NCI-H1105 treated with DMSO at 0.1 percent for 48 hours (cell line): ENCODE measurements at regions not wholly inside any gene's neighbourhood (a gene's known extent, or its start where the extent isn't known, plus 50 kb on each side); places are given as distances from the start of the nearest gene placed in this dataset.

Source experiments
- DNase-seq: peaks from one replicate; lab custom pipeline; 2025; lab: John Stamatoyannopoulos, UW

- DNase-seq: no peak
Observed at GRCh38 chr14:53517270-53517960, 364.3 kb upstream of the DDHD1 start.

DNA sequence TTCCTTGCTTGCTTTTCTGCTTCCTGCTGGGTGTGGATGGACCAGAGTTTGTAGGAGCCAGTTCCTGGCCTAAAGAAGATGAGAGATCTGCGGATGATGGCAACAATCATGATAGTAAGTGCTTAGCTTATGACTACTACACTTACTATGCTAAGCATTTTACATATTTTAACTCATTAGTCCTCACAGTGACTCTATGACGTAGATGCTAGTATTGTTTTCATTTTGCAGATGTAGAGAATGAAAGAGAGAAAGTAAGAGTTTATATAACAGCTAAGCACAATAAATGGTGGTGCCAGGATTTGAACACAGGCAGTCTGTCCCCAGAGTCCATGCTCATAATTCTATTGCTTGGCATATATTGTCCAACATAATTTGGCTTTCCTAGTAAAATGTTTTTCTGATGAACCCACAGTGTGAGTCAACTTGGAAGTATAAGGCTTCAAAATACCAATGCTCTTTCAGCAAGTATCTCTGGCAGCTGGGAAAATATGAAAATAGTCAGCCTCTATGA, 363.2 kb upstream of the DDHD1 start:
- DNase-seq: no peak

- no peak for DNase-seq
Observed at GRCh38 chr14:53515276-53515675, 362.2 kb upstream of the DDHD1 start.

GRCh38 chr14:53514197-53514596, 361.1 kb upstream of the DDHD1 start:
- no peak for DNase-seq

- no peak for DNase-seq
Observed at GRCh38 chr14:53510281-53510912, 357.3 kb upstream of the DDHD1 start.

DNA sequence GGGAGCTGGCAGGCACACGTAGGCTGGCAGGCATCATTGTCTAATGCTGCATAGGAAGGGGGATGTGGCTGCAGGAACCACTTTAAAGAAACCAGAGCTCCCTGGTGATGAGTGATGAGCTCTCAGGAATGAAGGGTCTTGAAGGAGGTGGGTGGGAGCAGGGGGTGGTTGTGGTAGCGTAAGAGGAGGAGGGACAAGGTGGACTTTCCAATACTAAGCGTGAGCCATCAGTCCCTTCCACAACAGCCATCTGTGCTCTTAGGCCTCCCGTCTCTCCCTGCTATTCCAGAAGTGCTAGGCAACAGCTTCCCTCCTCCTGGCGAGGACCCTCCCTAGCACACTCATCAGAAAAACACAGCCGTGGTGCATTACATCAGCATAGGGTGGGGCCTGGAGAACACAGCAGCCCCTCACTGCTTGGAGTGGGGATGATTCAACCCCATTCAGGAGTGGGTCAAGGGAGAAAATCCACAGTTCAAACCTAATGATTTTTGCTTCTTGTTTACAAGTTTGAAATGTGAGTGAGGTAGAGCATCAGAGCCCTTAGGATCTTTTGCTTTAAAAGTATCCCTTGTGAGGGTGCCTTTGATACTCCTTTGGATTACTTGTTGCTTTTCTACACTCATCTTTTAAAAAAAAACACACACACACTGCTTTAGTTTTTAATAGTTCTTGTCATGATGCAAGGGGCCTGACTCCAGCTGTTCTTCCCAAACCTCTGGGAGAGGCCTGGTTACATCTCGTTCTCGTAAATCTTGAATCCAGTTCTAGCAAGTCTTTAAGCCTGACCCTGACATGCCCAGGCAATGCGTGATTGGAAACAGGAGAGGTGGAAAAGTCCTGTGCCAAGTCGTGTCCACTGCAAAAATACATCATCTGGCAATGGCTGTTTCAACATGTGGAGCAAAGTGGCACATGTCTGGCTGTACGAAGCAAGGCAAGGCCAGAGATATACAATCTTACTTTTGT, 356.4 kb upstream of the DDHD1 start:
- DNase-seq: no peak

DNA sequence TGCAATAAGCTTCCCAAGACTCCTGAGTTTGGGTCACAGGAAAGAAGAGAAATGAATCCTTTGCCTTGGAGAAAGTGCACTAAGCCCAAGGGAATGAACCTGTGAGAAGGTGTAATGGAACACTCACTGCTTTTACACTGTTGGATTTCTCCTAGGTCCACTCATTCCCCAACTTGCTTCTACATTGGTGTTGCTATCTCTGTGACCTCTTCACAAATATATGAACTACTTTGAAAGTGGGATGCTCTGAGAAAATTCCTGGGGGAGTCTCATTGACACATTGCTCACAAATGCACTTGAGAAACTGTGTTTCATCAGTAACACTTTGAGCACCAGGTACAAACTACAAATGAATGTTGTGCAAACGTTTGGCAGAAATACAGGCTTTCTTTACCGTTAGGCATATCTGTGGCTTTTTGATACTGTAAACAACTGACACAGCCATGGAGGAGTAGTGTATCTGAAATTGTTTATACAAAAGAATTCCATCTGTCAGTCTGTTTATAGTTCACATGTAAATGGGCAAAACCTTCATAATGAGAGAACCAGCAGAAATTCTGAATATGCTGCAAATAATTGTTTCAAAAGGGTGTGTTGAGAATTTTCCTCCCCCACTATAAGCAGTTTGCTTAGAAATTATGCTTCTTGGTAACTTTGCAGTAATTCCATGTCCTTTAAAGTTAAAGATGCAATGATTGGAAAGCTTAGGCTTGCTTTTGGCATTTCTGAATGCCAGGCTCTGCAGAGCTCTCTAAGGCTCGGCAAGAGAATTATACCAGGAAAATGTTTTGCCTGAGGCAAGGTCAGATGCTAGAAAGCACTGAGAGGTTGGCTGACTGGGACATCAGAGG, 348.5 kb upstream of the DDHD1 start:
- no peak for DNase-seq

- no peak for DNase-seq
Observed at GRCh38 chr14:53500191-53500590, 347.1 kb upstream of the DDHD1 start.

DNA sequence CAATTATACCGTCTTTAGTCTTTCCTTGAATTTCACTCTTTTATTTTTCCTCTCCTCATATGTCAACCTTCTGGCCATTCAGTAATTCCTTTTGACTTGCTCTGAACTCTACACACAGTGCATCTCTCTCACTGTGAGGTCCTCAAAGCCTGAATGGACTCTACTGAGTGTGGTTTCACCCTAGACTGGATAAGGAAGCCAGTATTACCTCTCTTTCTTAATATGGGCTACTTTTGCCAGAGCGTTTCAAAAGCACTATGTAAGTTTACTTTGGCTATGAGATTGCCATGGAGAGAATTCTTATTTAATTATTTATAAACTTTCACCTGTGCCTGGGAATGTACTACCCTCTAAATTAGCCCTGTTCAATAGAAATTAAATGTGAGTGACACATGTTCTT, 343.5 kb upstream of the DDHD1 start:
- DNase-seq: no peak

GRCh38 chr14:53495846-53496343, 342.8 kb upstream of the DDHD1 start:
- DNase-seq: no peak

GRCh38 chr14:53494587-53494986, 341.5 kb upstream of the DDHD1 start:
- DNase-seq: no peak

- peak; percentile 17 for DNase-seq
Observed at GRCh38 chr14:53493860-53494259, 340.7 kb upstream of the DDHD1 start.

DNA sequence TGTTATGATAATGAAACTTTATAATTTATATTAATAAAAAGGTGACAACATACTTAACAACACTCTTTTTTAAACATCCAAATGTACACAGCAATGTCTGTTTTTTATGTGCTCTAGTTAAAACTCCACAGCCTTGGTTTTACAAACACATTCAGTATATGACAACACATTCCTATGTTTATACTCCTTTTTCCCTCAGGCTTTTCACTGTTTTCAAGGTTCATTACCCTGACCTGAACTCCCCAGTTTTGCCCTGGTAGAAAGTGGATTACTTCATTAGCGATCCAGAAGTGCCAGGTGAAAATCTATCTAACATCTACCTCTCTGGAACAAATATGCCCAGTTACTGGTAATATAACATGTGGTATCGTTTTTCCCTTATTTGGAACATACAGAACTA, 340.2 kb upstream of the DDHD1 start:
- no peak for DNase-seq

DNA sequence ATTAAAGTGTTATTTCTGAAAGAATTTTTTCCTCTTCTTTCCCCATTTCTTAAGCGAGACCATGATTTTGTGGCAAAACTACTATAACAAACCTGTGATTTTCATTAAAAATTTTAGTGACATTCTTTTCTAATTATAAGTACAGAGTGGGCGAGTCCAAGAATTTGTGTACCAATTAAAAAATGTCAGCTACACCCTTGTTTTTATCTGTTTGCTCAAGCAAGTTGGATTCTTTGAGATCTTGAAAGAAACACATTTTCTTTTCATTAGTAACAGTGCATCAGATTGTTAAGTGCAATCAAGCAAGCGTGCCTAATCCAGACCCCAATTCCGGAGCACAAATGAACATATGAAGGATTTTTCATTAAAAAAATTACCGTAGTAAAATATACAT, 338.8 kb upstream of the DDHD1 start:
- DNase-seq: no peak

- DNase-seq: no peak
Observed at GRCh38 chr14:53491256-53491883, 338.2 kb upstream of the DDHD1 start.

- no peak for DNase-seq
Observed at GRCh38 chr14:53478174-53478573, 325.1 kb upstream of the DDHD1 start.

- DNase-seq: no peak
Observed at GRCh38 chr14:53473480-53473879, 320.4 kb upstream of the DDHD1 start.

- no peak for DNase-seq
Observed at GRCh38 chr14:53472306-53472705, 319.2 kb upstream of the DDHD1 start.

DNA sequence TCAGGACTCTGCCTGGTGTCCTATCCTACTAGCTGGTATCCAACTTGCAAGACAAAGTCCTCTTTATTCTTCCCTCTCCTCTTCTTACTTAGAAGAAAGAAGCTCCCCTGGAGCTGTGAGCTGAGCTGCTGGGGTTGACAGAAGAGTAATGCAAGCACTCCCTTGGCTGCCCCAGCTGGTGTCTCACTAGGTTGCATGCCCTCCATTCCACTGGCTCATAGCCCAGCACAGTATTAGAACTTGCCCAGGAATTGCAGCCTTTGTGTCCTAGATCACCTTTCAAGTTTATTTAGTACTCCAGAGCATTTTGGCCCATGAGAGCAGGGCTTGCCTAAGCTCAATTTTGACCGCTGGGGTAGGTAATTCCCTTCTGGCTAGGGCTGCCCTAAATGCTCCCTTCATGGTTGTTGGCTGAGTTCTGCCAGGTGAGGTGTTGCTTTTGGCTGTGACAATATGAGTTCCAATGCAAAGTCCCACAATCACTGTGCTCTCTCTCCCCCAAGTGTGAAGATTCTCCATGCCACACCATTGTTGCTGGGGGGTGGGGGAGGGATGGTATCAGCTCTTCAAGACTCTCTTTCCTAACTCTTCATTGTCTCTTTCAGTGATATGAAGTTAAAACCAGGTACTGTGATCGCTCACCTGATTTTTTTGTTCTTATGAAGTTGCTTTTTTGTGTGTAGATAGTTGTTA, 317.4 kb upstream of the DDHD1 start:
- DNase-seq: no peak

- DNase-seq: no peak
Observed at GRCh38 chr14:53468876-53469275, 315.8 kb upstream of the DDHD1 start.
